PC-3 (cell line): ENCODE measurements at regions not wholly inside any gene's neighbourhood (a gene's known extent, or its start where the extent isn't known, plus 50 kb on each side); places are given as distances from the start of the nearest gene placed in this dataset.

Source experiments
- CTCF ChIP-seq: fragments of 300-600 bp; sonication (generic); conservative IDR thresholded peaks from 2 replicates; pipeline ENCODE4 v1.5.1; 2017; ENCODE audit warnings: antibody characterized with exemption, low read depth, mild to moderate bottlenecking, low read length
- EZH2 ChIP-seq: fragments of 300-600 bp; sonication (generic); IDR thresholded peaks from one replicate; pipeline ENCODE4 v1.6.1; 2017; ENCODE audit warnings: antibody characterized with exemption, mild to moderate bottlenecking, low read length; ENCODE audit not compliant: unreplicated experiment

GRCh38 chr14:56976211-56976610 is 165.9 kb upstream of the OTX2 start:
- no peak for TF ChIP-seq CTCF
- no peak for TF ChIP-seq EZH2
